ENCODE measurements at regions not wholly inside any gene's neighbourhood (a gene's known extent, or its start where the extent isn't known, plus 50 kb on each side); places are given as distances from the start of the nearest gene placed in this dataset.

GRCh38 chr13:34413538-34414210 is 528.4 kb upstream of the NBEA start:
- DNase-seq, result no peak

GRCh38 chr13:34414616-34415015 is 527.5 kb upstream of the NBEA start:
- no peak for DNase-seq

- no peak for DNase-seq
These were observed 525.1 kb upstream of the NBEA start for GRCh38 chr13:34416971-34417380.

- no peak for DNase-seq
These were observed 524.2 kb upstream of the NBEA start for GRCh38 chr13:34417896-34418295.

GRCh38 chr13:34419025-34419424 is 523.0 kb upstream of the NBEA start:
- DNase-seq, result peak; percentile 42

- DNase-seq, result no peak
These were observed 522.3 kb upstream of the NBEA start for GRCh38 chr13:34419755-34420154.

- DNase-seq, result no peak
These were observed 521.2 kb upstream of the NBEA start for GRCh38 chr13:34420702-34421346.

- no peak for DNase-seq
These were observed 520.7 kb upstream of the NBEA start for GRCh38 chr13:34421347-34421719.

- DNase-seq, result no peak
These were observed 520.1 kb upstream of the NBEA start for GRCh38 chr13:34421858-34422475.

- DNase-seq, result no peak
These were observed 519.1 kb upstream of the NBEA start for GRCh38 chr13:34422956-34423355.

- DNase-seq, result no peak
These were observed 516.6 kb upstream of the NBEA start for GRCh38 chr13:34425327-34425949.

GRCh38 chr13:34428911-34429310 is 513.2 kb upstream of the NBEA start:
- no peak for DNase-seq

GRCh38 chr13:34430294-34430693 is 511.8 kb upstream of the NBEA start:
- DNase-seq, result no peak

GRCh38 chr13:34431827-34432581 is 510.1 kb upstream of the NBEA start:
- no peak for DNase-seq

GRCh38 chr13:34435338-34435737 is 506.7 kb upstream of the NBEA start:
- DNase-seq, result no peak

GRCh38 chr13:34437873-34438272 is 504.2 kb upstream of the NBEA start:
- no peak for DNase-seq

GRCh38 chr13:34452831-34453230 is 489.2 kb upstream of the NBEA start:
- DNase-seq, result no peak

GRCh38 chr13:34458756-34459715 is 483.0 kb upstream of the NBEA start:
- peak; percentile 29 for DNase-seq

GRCh38 chr13:34459856-34460255 is 482.2 kb upstream of the NBEA start:
- DNase-seq, result no peak

GRCh38 chr13:34462843-34463242 is 479.2 kb upstream of the NBEA start:
- DNase-seq, result no peak

- no peak for DNase-seq
These were observed 478.1 kb upstream of the NBEA start for GRCh38 chr13:34464011-34464410.

All from renal pelvis (tissue), 1 donor.